Cardiac fibroblast (primary cell): ENCODE measurements at regions not wholly inside any gene's neighbourhood (a gene's known extent, or its start where the extent isn't known, plus 50 kb on each side); places are given as distances from the start of the nearest gene placed in this dataset.

Experiments
- DNase-seq, 2 donors: peaks; one replicate each; pipeline versions ENCODE4 v3.0.0 to v3.0.0-alpha.2; 2010; ENCODE audit warnings: low read depth in 2 of 2
- H3K4me3 ChIP-seq, 2 donors: replicated peaks in 1 of 2; 1 replicate in 1 of 2; 2 replicates in 1 of 2; pipeline ENCODE4 v1.5.1; 2011; ENCODE audit warnings: low read depth in 2 of 2, low read length in 2 of 2, mild to moderate bottlenecking in 2 of 2, moderate library complexity in 1 of 2
- CTCF ChIP-seq: IDR thresholded peaks from one replicate; pipeline ENCODE4 v1.5.1; 2011; ENCODE audit warnings: low read depth, mild to moderate bottlenecking, low read length, inconsistent platforms

GRCh38 chr5:51273021-51273420, 110.2 kb upstream of the ISL1 start:
- no peak for TF ChIP-seq CTCF
- DNase-seq: no peak
- no peak overlapping the region for H3K4me3 ChIP-seq

GRCh38 chr5:51273871-51274270, 109.4 kb upstream of the ISL1 start:
- TF ChIP-seq CTCF: no peak
- no peak for DNase-seq
- no peak overlapping the region for H3K4me3 ChIP-seq

GRCh38 chr5:51275428-51275827, 107.8 kb upstream of the ISL1 start:
- no peak overlapping the region for H3K4me3 ChIP-seq
- no peak for DNase-seq
- no peak for TF ChIP-seq CTCF

GRCh38 chr5:51276250-51276649, 107.0 kb upstream of the ISL1 start:
- no peak for TF ChIP-seq CTCF
- no peak overlapping the region for H3K4me3 ChIP-seq
- DNase-seq: no peak

- DNase-seq: no peak
- no peak for TF ChIP-seq CTCF
- H3K4me3 ChIP-seq: no peak overlapping the region
Measured at GRCh38 chr5:51278539-51278938, 104.7 kb upstream of the ISL1 start.

- DNase-seq: peak in 1 of 2 donors; percentile 0
- no peak for TF ChIP-seq CTCF
- H3K4me3 ChIP-seq: no peak overlapping the region
Measured at GRCh38 chr5:51279983-51280706, 103.1 kb upstream of the ISL1 start.

GRCh38 chr5:51286046-51286445, 97.2 kb upstream of the ISL1 start:
- no peak for DNase-seq
- no peak for TF ChIP-seq CTCF
- H3K4me3 ChIP-seq: no peak overlapping the region
